NCI-H345 (cell line): ENCODE measurements at regions not wholly inside any gene's neighbourhood (a gene's known extent, or its start where the extent isn't known, plus 50 kb on each side); places are given as distances from the start of the nearest gene placed in this dataset.
A peak's percentile ranks its signal among the peaks of the same experiment; 100 is the strongest.

Experiments
- DNase-seq: peaks from one replicate; lab custom pipeline; 2025; lab: John Stamatoyannopoulos, UW

GRCh38 chr11:25890626-25891260 lies 441.2 kb upstream of the ANO3 start:
- no peak for DNase-seq

- DNase-seq = no peak
These were observed 440.0 kb upstream of the ANO3 start for GRCh38 chr11:25891960-25892359.

GRCh38 chr11:25899617-25900160 lies 432.2 kb upstream of the ANO3 start:
- no peak for DNase-seq

- DNase-seq = no peak
These were observed 431.1 kb upstream of the ANO3 start for GRCh38 chr11:25900814-25901213.

- no peak for DNase-seq
These were observed 430.5 kb upstream of the ANO3 start for GRCh38 chr11:25901415-25901814.

GRCh38 chr11:25902476-25902875 lies 429.5 kb upstream of the ANO3 start:
- no peak for DNase-seq

- DNase-seq = no peak
These were observed 423.2 kb upstream of the ANO3 start for GRCh38 chr11:25908726-25909125.

GRCh38 chr11:25910086-25910485 lies 421.8 kb upstream of the ANO3 start:
- peak; percentile 85 for DNase-seq

- no peak for DNase-seq
These were observed 411.6 kb upstream of the ANO3 start for GRCh38 chr11:25920356-25920755.

- DNase-seq = no peak
These were observed 407.3 kb upstream of the ANO3 start for GRCh38 chr11:25924586-25924985.

GRCh38 chr11:25925359-25925758 lies 406.6 kb upstream of the ANO3 start:
- DNase-seq = no peak

- DNase-seq = no peak
These were observed 404.4 kb upstream of the ANO3 start for GRCh38 chr11:25927411-25927953.

GRCh38 chr11:25928076-25928475 lies 403.9 kb upstream of the ANO3 start:
- DNase-seq = no peak

GRCh38 chr11:25938952-25939351 lies 393.0 kb upstream of the ANO3 start:
- DNase-seq = no peak

GRCh38 chr11:25939691-25940090 lies 392.2 kb upstream of the ANO3 start:
- DNase-seq = no peak

GRCh38 chr11:25941353-25941752 lies 390.6 kb upstream of the ANO3 start:
- no peak for DNase-seq

- peak; percentile 14 for DNase-seq
These were observed 388.9 kb upstream of the ANO3 start for GRCh38 chr11:25943031-25943430.

- peak; percentile 36 for DNase-seq
These were observed 387.9 kb upstream of the ANO3 start for GRCh38 chr11:25943777-25944661.

GRCh38 chr11:25949918-25950317 lies 382.0 kb upstream of the ANO3 start:
- no peak for DNase-seq

- no peak for DNase-seq
These were observed 378.9 kb upstream of the ANO3 start for GRCh38 chr11:25953006-25953405.

- no peak for DNase-seq
These were observed 373.9 kb upstream of the ANO3 start for GRCh38 chr11:25958045-25958444.

GRCh38 chr11:25961539-25961938 lies 370.4 kb upstream of the ANO3 start:
- peak; percentile 20 for DNase-seq
